HL-60 (cell line): ENCODE measurements at regions not wholly inside any gene's neighbourhood (a gene's known extent, or its start where the extent isn't known, plus 50 kb on each side); places are given as distances from the start of the nearest gene placed in this dataset.

Source experiments
- DNase-seq, 2 experiments: peaks; one replicate each; pipeline ENCODE4 v3.0.0-alpha.2; 2010 to 2020; ENCODE audit warnings: low read depth in 1 of 2, low spot score in 1 of 2
- H3K27ac ChIP-seq: fragments of 250-450 bp; sonication (Bioruptor Pico); replicated peaks from 2 replicates; pipeline ENCODE4 v1.5.1; 2020; ENCODE audit warnings: mild to moderate bottlenecking, moderate library complexity
- H3K27me3 ChIP-seq: fragments of 250-450 bp; sonication (Bioruptor Pico); 2 replicates; pipeline ENCODE4 v1.5.1; 2021; ENCODE audit warnings: mild to moderate bottlenecking, moderate library complexity; ENCODE audit not compliant: insufficient read depth, poor library complexity, severe bottlenecking
- H3K4me3 ChIP-seq: replicated peaks from 2 replicates; pipeline ENCODE4 v1.5.1; 2011; ENCODE audit warnings: mild to moderate bottlenecking, control low read depth, low read length; ENCODE audit not compliant: insufficient read depth
- CTCF ChIP-seq: IDR thresholded peaks from one replicate; pipeline ENCODE4 v1.5.1; 2011; ENCODE audit warnings: low read length, control low read depth, inconsistent platforms; ENCODE audit not compliant: insufficient read depth
- GABPA ChIP-seq: IDR thresholded peaks from 2 replicates; pipeline ENCODE4 v1.6.1; 2012; ENCODE audit warnings: low read depth
- POLR2AphosphoS5 ChIP-seq: IDR thresholded peaks from 2 replicates; pipeline ENCODE4 v1.6.1; 2012; ENCODE audit warnings: low read depth
- REST ChIP-seq: IDR thresholded peaks from 2 replicates; pipeline ENCODE4 v1.6.1; 2012; ENCODE audit warnings: low read depth; ENCODE audit not compliant: insufficient replicate concordance
- SPI1 ChIP-seq: IDR thresholded peaks from 2 replicates; pipeline ENCODE4 v1.6.1; 2012; ENCODE audit warnings: low read depth, mild to moderate bottlenecking, borderline replicate concordance

GRCh38 chr2:23065210-23065609, 319.8 kb upstream of the KLHL29 start:
- Histone ChIP-seq H3K4me3 (no peak overlapping the region), H3K27me3 (no peaks in the 10 kb centered on the region), H3K27ac (no peak overlapping the region)
- DNase-seq: no peak
- TF ChIP-seq POLR2AphosphoS5 (no peak), REST (no peak), GABPA (no peak), SPI1 (no peak), CTCF (no peak)

GRCh38 chr2:23065936-23066335, 319.0 kb upstream of the KLHL29 start:
- TF ChIP-seq SPI1 (no peak), GABPA (no peak), REST (no peak), POLR2AphosphoS5 (no peak)
- no peak overlapping the region for H3K4me3 ChIP-seq
- H3K27ac ChIP-seq: no peak overlapping the region
- no peaks in the 10 kb centered on the region for H3K27me3 ChIP-seq
- no peak for DNase-seq

- TF ChIP-seq GABPA (no peak), CTCF (no peak), REST (no peak), POLR2AphosphoS5 (no peak), SPI1 (no peak)
These were observed 318.3 kb upstream of the KLHL29 start for GRCh38 chr2:23066686-23067085.

GRCh38 chr2:23069156-23069555, 315.8 kb upstream of the KLHL29 start:
- DNase-seq: no peak
- Histone ChIP-seq H3K4me3 (no peak overlapping the region), H3K27me3 (peaks cover 3% of the 10 kb centered on the region), H3K27ac (no peak overlapping the region)
- no peak for TF ChIP-seq POLR2AphosphoS5
- no peak for TF ChIP-seq CTCF

More at GRCh38 chr2:23066686-23067085, 318.3 kb upstream of the KLHL29 start:
- no peak for DNase-seq
- no peaks in the 10 kb centered on the region for H3K27me3 ChIP-seq
- H3K4me3 ChIP-seq: no peak overlapping the region
- no peak overlapping the region for H3K27ac ChIP-seq
